H1 (cell line): ENCODE measurements at regions not wholly inside any gene's neighbourhood (a gene's known extent, or its start where the extent isn't known, plus 50 kb on each side); places are given as distances from the start of the nearest gene placed in this dataset.

Experiments
- EP300 ChIP-seq, 2 experiments: IDR thresholded peaks; 1 replicate in 1 of 2; 2 replicates in 1 of 2; pipeline ENCODE4 v1.6.1; 2011 to 2012; ENCODE audit warnings: low read depth in 2 of 2, low read length in 2 of 2, mild to moderate bottlenecking in 2 of 2, borderline replicate concordance in 1 of 2, inconsistent platforms in 1 of 2, moderate library complexity in 1 of 2
- POLR2A ChIP-seq, 2 experiments: IDR thresholded peaks; 1 replicate in 1 of 2; 2 replicates in 1 of 2; pipeline ENCODE4 v1.6.1; 2011; ENCODE audit warnings: low read depth in 2 of 2, low read length in 2 of 2, mild to moderate bottlenecking in 2 of 2; ENCODE audit errors: control extremely low read depth in 1 of 2
- SP2 ChIP-seq: IDR thresholded peaks from 2 replicates; pipeline ENCODE4 v1.6.1; 2012; ENCODE audit warnings: mild to moderate bottlenecking, low read length, inconsistent platforms
- TAF1 ChIP-seq: IDR thresholded peaks from 2 replicates; pipeline ENCODE4 v1.6.1; 2011; ENCODE audit warnings: mild to moderate bottlenecking, low read depth, low read length
- TF ChIP-seq, protein P1 (sequence below): IDR thresholded peaks from 2 replicates; pipeline ENCODE4 v1.6.1; 2012; ENCODE audit warnings: inconsistent platforms

DNA sequence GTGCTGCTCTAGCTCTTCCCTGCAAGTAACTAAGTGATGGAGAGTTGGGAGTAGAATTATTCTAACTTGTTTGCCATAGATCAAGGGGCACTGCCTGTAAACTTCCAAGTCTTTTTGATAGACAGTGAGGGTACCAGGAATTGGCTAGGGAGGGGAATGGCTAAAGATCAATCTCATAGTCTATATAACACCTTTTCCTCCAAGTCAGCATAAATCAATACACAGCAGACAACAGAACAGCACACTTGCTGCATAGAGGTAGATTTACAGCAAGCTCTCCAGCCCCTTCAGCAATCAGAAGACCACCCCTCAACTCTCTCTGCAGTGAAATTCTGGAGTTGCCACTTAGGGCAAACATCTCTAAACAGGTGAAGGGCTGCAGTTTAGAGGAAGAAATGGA lies 643.5 kb upstream of the KLF4 start:
- TF ChIP-seq SP2 (no peak), EP300 (IDR thresholded peaks at IDR 0.05; ENCODE audit: borderline replicate concordance in 1 of 2, low read depth in 2 of 2, low read length in 2 of 2) (no peak), TAF1 (no peak), POLR2A (IDR thresholded peaks at IDR 0.05; ENCODE audit: control extremely low read depth in 1 of 2, low read depth in 2 of 2, low read length in 2 of 2) (no peak)
- TF ChIP-seq, protein P1, sequence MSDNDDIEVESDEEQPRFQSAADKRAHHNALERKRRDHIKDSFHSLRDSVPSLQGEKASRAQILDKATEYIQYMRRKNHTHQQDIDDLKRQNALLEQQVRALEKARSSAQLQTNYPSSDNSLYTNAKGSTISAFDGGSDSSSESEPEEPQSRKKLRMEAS: no peak
